ENCODE measurements at regions not wholly inside any gene's neighbourhood (a gene's known extent, or its start where the extent isn't known, plus 50 kb on each side); places are given as distances from the start of the nearest gene placed in this dataset.

GRCh38 chr3:25178672-25179071 is 249.4 kb upstream of the RARB start:
- TF ChIP-seq CTCF (IDR thresholded peaks at IDR 0.05; ENCODE audit: poor library complexity, severe bottlenecking), result no peak
- TF ChIP-seq EP300 (conservative IDR thresholded peaks at IDR 0.05; ENCODE audit: poor library complexity, severe bottlenecking), result no peak
- no peak for TF ChIP-seq EZH2 (IDR thresholded peaks at IDR 0.05; ENCODE audit: borderline replicate concordance, insufficient read depth, low read length, poor library complexity, severe bottlenecking)
- TF ChIP-seq TAF1 (IDR thresholded peaks at IDR 0.05; ENCODE audit: low read depth), result no peak
- no peak for TF ChIP-seq POLR2AphosphoS5 (IDR thresholded peaks at IDR 0.05)
- no peak for TF ChIP-seq REST (IDR thresholded peaks at IDR 0.05; ENCODE audit: borderline replicate concordance)
- TF ChIP-seq SMC3 (conservative IDR thresholded peaks at IDR 0.05; ENCODE audit: poor library complexity), result no peak
